Smooth muscle cell (in vitro differentiated cells): ENCODE measurements at regions not wholly inside any gene's neighbourhood (a gene's known extent, or its start where the extent isn't known, plus 50 kb on each side); places are given as distances from the start of the nearest gene placed in this dataset.

Experiments
- DNase-seq: peaks from one replicate; lab custom pipeline; 2025; ENCODE audit not compliant: unreplicated experiment; lab: John Stamatoyannopoulos, UW
- H2AFZ ChIP-seq: fragments of 200-600 bp; sonication (generic); 2 replicates; pipeline ENCODE4 v1.6.0; 2016; ENCODE audit warnings: antibody characterized with exemption, low read depth, mild to moderate bottlenecking
- H3F3A ChIP-seq: fragments of 200-600 bp; sonication (generic); 2 replicates; pipeline ENCODE4 v1.6.0; 2017; ENCODE audit warnings: antibody characterized with exemption, low read depth
- H3K27ac ChIP-seq: fragments of 200-600 bp; sonication (generic); 2 replicates; pipeline ENCODE4 v1.5.1; 2016; ENCODE audit warnings: low read depth, mild to moderate bottlenecking
- H3K27me3 ChIP-seq: fragments of 200-600 bp; sonication (generic); 2 replicates; pipeline ENCODE4 v1.6.1; 2016; ENCODE audit warnings: low read depth, mild to moderate bottlenecking
- H3K36me3 ChIP-seq: fragments of 200-600 bp; sonication (generic); 2 replicates; pipeline ENCODE4 v1.5.1; 2016; ENCODE audit warnings: low read depth
- H3K4me1 ChIP-seq: fragments of 200-600 bp; sonication (generic); 2 replicates; pipeline ENCODE4 v1.5.1; 2016; ENCODE audit warnings: low read depth
- H3K4me2 ChIP-seq: fragments of 200-600 bp; sonication (generic); 2 replicates; pipeline ENCODE4 v1.6.0; 2016; ENCODE audit warnings: mild to moderate bottlenecking
- H3K4me3 ChIP-seq: fragments of 200-600 bp; sonication (generic); 2 replicates; pipeline ENCODE4 v1.5.1; 2016; ENCODE audit warnings: mild to moderate bottlenecking
- H3K79me2 ChIP-seq: fragments of 200-600 bp; sonication (generic); 2 replicates; pipeline ENCODE4 v1.6.0; 2016; ENCODE audit warnings: low read depth, mild to moderate bottlenecking
- H3K9ac ChIP-seq: fragments of 200-600 bp; sonication (generic); 2 replicates; pipeline ENCODE4 v1.6.0; 2016; ENCODE audit warnings: low read depth
- H3K9me3 ChIP-seq: fragments of 200-600 bp; sonication (generic); replicated peaks from 2 replicates; pipeline ENCODE4 v1.5.1; 2016; ENCODE audit warnings: low read depth
- H4K20me1 ChIP-seq: fragments of 200-600 bp; sonication (generic); 2 replicates; pipeline ENCODE4 v1.6.0; 2016; ENCODE audit warnings: low read depth
- WGBS: methylation state at CpG from one replicate; pipeline ENCODE4 v1.1.7; 2016; ENCODE audit warnings: low lambda C conversion rate; 5-methylcytosine and 5-hydroxymethylcytosine counted together
- TF ChIP-seq, protein P1 (sequence below): fragments of 200-600 bp; sonication (generic); IDR thresholded peaks from 2 replicates; pipeline ENCODE4 v1.5.1; 2017; ENCODE audit warnings: borderline replicate concordance, mild to moderate bottlenecking, antibody characterized with exemption; ENCODE audit not compliant: insufficient read depth, poor library complexity, severe bottlenecking

DNA sequence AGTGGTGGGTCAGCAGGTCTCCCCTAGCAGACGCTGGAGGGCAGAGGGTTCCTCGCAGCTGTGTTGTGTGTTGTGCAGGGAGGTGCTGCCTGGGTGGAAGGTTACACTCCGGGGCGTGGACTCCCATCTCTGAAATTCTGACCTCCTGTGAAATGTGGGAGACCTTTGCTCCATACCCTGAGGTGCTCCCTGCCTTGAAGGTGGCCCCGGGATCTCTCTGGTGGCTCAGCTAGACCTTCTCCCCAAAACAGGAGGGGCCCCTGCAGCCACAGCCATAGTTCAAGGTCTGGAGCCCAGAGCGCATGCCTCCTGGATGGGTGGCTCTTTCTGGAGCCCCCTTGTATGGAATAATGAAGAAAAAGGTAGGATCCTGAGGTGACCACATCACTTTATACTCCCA, 70.2 kb downstream of the SOX1 start:
- Histone ChIP-seq H3K27ac (no peak overlapping the region), H3K4me2 (no peak overlapping the region), H3K79me2 (no peaks in the 10 kb centered on the region), H3K4me1 (no peaks in the 10 kb centered on the region), H3F3A (no peaks in the 10 kb centered on the region), H3K9me3 (no peaks in the 10 kb centered on the region), H2AFZ (no peak overlapping the region), H3K4me3 (no peak overlapping the region), H4K20me1 (no peaks in the 10 kb centered on the region), H3K9ac (no peak overlapping the region), H3K36me3 (no peaks in the 10 kb centered on the region), H3K27me3 (peaks cover 18% of the 10 kb centered on the region)
- 93% methylated on average over 6 of the region's 6 CpGs for WGBS
- TF ChIP-seq, protein P1, sequence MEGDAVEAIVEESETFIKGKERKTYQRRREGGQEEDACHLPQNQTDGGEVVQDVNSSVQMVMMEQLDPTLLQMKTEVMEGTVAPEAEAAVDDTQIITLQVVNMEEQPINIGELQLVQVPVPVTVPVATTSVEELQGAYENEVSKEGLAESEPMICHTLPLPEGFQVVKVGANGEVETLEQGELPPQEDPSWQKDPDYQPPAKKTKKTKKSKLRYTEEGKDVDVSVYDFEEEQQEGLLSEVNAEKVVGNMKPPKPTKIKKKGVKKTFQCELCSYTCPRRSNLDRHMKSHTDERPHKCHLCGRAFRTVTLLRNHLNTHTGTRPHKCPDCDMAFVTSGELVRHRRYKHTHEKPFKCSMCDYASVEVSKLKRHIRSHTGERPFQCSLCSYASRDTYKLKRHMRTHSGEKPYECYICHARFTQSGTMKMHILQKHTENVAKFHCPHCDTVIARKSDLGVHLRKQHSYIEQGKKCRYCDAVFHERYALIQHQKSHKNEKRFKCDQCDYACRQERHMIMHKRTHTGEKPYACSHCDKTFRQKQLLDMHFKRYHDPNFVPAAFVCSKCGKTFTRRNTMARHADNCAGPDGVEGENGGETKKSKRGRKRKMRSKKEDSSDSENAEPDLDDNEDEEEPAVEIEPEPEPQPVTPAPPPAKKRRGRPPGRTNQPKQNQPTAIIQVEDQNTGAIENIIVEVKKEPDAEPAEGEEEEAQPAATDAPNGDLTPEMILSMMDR, result no peak
- no peak for DNase-seq

DNA sequence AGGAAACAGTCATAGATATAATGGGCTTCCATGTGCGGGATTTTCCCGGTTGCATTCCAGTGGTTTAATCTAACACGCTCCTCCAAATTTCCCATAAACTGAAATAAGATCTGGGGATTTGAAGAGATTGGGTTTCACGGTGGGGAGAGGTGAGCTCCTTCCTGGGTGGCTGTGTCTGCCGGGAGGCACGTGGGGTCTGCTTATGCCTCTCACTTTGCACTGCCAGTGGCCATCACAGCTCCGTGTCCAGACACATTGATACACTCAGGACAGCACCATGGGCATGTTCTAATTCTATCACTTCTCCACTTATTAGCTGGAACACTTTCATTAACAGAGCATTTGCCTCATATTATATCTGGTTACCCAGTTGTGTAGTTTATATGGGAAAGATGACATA, 73.4 kb downstream of the SOX1 start:
- no peaks in the 10 kb centered on the region for H3K79me2 ChIP-seq
- H3K36me3 ChIP-seq, result no peaks in the 10 kb centered on the region
- 81% methylated on average over 7 of the region's 7 CpGs for WGBS
- no peak overlapping the region for H3K4me2 ChIP-seq
- H3K27ac ChIP-seq, result no peak overlapping the region
- H3K4me3 ChIP-seq, result no peak overlapping the region
- H2AFZ ChIP-seq, result no peak overlapping the region
- TF ChIP-seq, protein P1, result no peak
- no peak overlapping the region for H3K9ac ChIP-seq
- peaks cover 9% of the 10 kb centered on the region for H3K27me3 ChIP-seq
- no peaks in the 10 kb centered on the region for H3K4me1 ChIP-seq
- H3F3A ChIP-seq, result no peaks in the 10 kb centered on the region
- H3K9me3 ChIP-seq, result no peaks in the 10 kb centered on the region
- H4K20me1 ChIP-seq, result no peaks in the 10 kb centered on the region
- no peak for DNase-seq

DNA sequence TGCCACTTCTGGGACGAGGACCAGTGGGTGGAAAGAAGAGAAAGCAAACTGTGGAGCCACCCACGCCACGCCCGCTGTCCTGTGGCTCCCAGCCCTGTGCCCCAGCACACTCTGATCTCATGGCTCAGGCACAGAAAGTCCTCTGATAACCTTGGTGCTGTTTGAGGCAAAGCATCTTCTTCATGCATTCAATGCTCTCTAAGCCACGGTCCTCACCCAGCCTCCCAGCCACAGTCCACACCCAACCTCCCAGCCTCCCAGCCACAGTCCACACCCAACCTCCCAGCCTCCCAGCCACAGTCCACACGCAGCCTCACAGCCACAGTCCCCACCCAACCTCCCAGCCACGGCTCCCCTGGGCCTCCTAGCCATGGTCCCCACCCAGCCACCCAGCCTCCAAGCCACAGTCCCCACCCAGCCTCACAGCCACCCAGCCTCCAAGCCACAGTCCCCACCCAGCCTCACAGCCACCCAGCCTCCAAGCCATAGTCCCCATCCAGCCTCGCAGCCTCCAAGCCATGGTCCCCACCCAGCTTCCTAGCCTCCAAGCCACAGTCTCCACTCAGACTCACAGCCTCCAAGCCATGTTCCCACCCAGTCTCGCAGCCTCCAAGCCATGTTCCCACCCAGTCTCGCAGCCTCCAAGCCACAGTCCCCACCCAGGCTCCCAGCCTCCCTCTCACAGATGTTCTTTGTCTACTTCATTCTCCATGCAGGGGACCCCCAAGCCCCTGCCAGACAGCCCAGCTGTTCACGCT, 74.9 kb downstream of the SOX1 start:
- H3K4me3 ChIP-seq, result no peak overlapping the region
- no peaks in the 10 kb centered on the region for H3K4me1 ChIP-seq
- TF ChIP-seq, protein P1, result no peak
- H3K79me2 ChIP-seq, result no peaks in the 10 kb centered on the region
- whole genome bisulfite sequencing, result 95% methylated on average over 8 of the region's 11 CpGs
- no peak for DNase-seq
- no peaks in the 10 kb centered on the region for H3K9me3 ChIP-seq
- H3K9ac ChIP-seq, result no peak overlapping the region
- H3K27ac ChIP-seq, result no peak overlapping the region
- H3K27me3 ChIP-seq, result peaks cover 9% of the 10 kb centered on the region
- no peaks in the 10 kb centered on the region for H4K20me1 ChIP-seq
- H3K4me2 ChIP-seq, result no peak overlapping the region
- H3F3A ChIP-seq, result no peaks in the 10 kb centered on the region
- H2AFZ ChIP-seq, result no peak overlapping the region
- no peaks in the 10 kb centered on the region for H3K36me3 ChIP-seq

DNA sequence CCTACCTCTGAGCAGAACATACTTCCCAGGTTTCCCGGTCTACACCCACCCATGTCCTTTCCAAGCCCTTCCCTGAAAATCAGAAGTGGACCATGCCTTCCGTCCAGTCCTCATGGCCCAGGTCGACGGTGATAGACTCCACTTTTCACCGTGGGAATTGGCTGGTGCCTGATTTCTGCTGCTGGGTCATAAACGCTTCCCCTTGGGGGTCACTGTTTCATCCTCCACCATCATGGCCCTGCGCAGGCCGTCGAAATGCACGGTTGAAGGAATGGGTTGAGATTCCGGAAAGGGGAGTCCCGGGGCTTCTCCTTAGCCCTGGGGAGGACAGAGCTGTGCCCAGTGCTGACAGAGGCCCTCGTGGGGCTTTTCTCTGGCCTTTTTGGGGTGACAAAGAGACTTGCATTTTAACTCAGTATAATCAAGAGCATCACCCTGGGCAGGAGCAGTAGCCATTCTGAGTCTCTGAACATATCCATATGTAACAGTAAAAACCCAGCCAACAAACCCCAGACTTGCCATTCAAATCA, 75.5 kb downstream of the SOX1 start:
- H3K4me3 ChIP-seq, result no peak overlapping the region
- 93% methylated on average over 13 of the region's 13 CpGs for WGBS
- TF ChIP-seq, protein P1, result no peak
- H4K20me1 ChIP-seq, result no peaks in the 10 kb centered on the region
- H2AFZ ChIP-seq, result no peak overlapping the region
- H3K27me3 ChIP-seq, result peaks cover 6% of the 10 kb centered on the region
- no peak overlapping the region for H3K4me2 ChIP-seq
- H3K79me2 ChIP-seq, result no peaks in the 10 kb centered on the region
- H3K36me3 ChIP-seq, result no peaks in the 10 kb centered on the region
- no peak overlapping the region for H3K9ac ChIP-seq
- H3K9me3 ChIP-seq, result no peaks in the 10 kb centered on the region
- DNase-seq, result no peak
- H3K27ac ChIP-seq, result no peak overlapping the region
- no peaks in the 10 kb centered on the region for H3F3A ChIP-seq
- no peaks in the 10 kb centered on the region for H3K4me1 ChIP-seq
